H9 (cell line): ENCODE measurements at regions not wholly inside any gene's neighbourhood (a gene's known extent, or its start where the extent isn't known, plus 50 kb on each side); places are given as distances from the start of the nearest gene placed in this dataset.

ENCODE experiments used
- DNase-seq: peaks from one replicate; pipeline ENCODE4 v3.0.0-alpha.2; 2017
- H2AFZ ChIP-seq: one replicate; pipeline ENCODE4 v1.6.1; 2013; ENCODE audit warnings: mild to moderate bottlenecking, low read length, control low read depth, moderate library complexity
- H2AK5ac ChIP-seq: 2 replicates; pipeline ENCODE4 v1.6.1; 2013; ENCODE audit warnings: low read length, control low read depth, mixed read lengths; ENCODE audit not compliant: insufficient read length
- H2BK120ac ChIP-seq: one replicate; pipeline ENCODE4 v1.6.1; 2013; ENCODE audit warnings: low read depth, mild to moderate bottlenecking, low read length, control low read depth, inconsistent platforms; ENCODE audit not compliant: poor library complexity, severe bottlenecking
- H2BK12ac ChIP-seq: 2 replicates; pipeline ENCODE4 v1.6.1; 2013; ENCODE audit warnings: low read length, control low read depth, mixed read lengths, low read depth; ENCODE audit not compliant: insufficient read length
- H2BK15ac ChIP-seq: 2 replicates; pipeline ENCODE4 v1.6.1; 2013; ENCODE audit warnings: low read depth, low read length, control low read depth
- H2BK20ac ChIP-seq: one replicate; pipeline ENCODE4 v1.6.1; 2013; ENCODE audit warnings: low read depth, mild to moderate bottlenecking, low read length, control low read depth, inconsistent platforms; ENCODE audit not compliant: poor library complexity, severe bottlenecking
- H2BK5ac ChIP-seq: 2 replicates; pipeline ENCODE4 v1.6.1; 2013; ENCODE audit warnings: low read length, control low read depth, mixed read lengths; ENCODE audit not compliant: insufficient read length
- H3K14ac ChIP-seq: 2 replicates; pipeline ENCODE4 v1.6.1; 2013; ENCODE audit warnings: low read length, control low read depth; ENCODE audit not compliant: insufficient read depth
- H3K18ac ChIP-seq: 2 replicates; pipeline ENCODE4 v1.6.1; 2013; ENCODE audit warnings: low read depth, mild to moderate bottlenecking, mixed read lengths, low read length, control low read depth; ENCODE audit not compliant: insufficient read length
- H3K23ac ChIP-seq: 2 replicates; pipeline ENCODE4 v1.6.1; 2013; ENCODE audit warnings: low read length, control low read depth, mixed read lengths, low read depth; ENCODE audit not compliant: insufficient read length
- H3K23me2 ChIP-seq: 2 replicates; pipeline ENCODE4 v1.6.1; 2013; ENCODE audit warnings: low read depth, mild to moderate bottlenecking, mixed read lengths, low read length, control low read depth; ENCODE audit not compliant: insufficient read length, poor library complexity, severe bottlenecking
- H3K27ac ChIP-seq: 2 replicates; pipeline ENCODE4 v1.5.1; 2013; ENCODE audit warnings: low read length, control low read depth, mixed read lengths, low read depth; ENCODE audit not compliant: insufficient read length
- H3K27me3 ChIP-seq: 2 replicates; pipeline ENCODE4 v1.6.1; 2013; ENCODE audit warnings: low read length, control low read depth, inconsistent platforms; ENCODE audit not compliant: insufficient read depth
- H3K4ac ChIP-seq: 2 replicates; pipeline ENCODE4 v1.6.1; 2013; ENCODE audit warnings: low read depth, mild to moderate bottlenecking, control low read depth, inconsistent platforms, low read length, moderate library complexity
- H3K4me1 ChIP-seq: 2 replicates; pipeline ENCODE4 v1.6.1; 2013; ENCODE audit warnings: low read length, control low read depth, inconsistent platforms; ENCODE audit not compliant: insufficient read depth
- H3K4me2 ChIP-seq: 2 replicates; pipeline ENCODE4 v1.6.1; 2013; ENCODE audit warnings: low read length, control low read depth, mixed read lengths; ENCODE audit not compliant: insufficient read length, insufficient read depth
- H3K56ac ChIP-seq: 2 replicates; pipeline ENCODE4 v1.6.1; 2013; ENCODE audit warnings: low read depth, mild to moderate bottlenecking, mixed read lengths, low read length, control low read depth; ENCODE audit not compliant: insufficient read length
- H3K79me1 ChIP-seq: 2 replicates; pipeline ENCODE4 v1.6.1; 2013; ENCODE audit warnings: low read depth, mild to moderate bottlenecking, moderate library complexity, low read length, control low read depth, inconsistent platforms; ENCODE audit not compliant: insufficient read depth, poor library complexity, severe bottlenecking
- H3K79me2 ChIP-seq: 2 replicates; pipeline ENCODE4 v1.6.1; 2013; ENCODE audit warnings: low read length, control low read depth, inconsistent platforms; ENCODE audit not compliant: insufficient read depth
- H3K9ac ChIP-seq: 2 replicates; pipeline ENCODE4 v1.6.1; 2013; ENCODE audit warnings: low read length, control low read depth, mixed read lengths; ENCODE audit not compliant: insufficient read length; ENCODE audit errors: extremely low read depth
- H3K9me3 ChIP-seq: one replicate; pipeline ENCODE4 v1.6.1; 2013; ENCODE audit warnings: low read depth, low read length, inconsistent platforms; ENCODE audit not compliant: control insufficient read depth
- H3T11ph ChIP-seq: one replicate; pipeline ENCODE4 v1.6.1; 2013; ENCODE audit warnings: mild to moderate bottlenecking, low read length, control low read depth, inconsistent platforms
- H4K20me1 ChIP-seq: one replicate; pipeline ENCODE4 v1.6.1; 2013; ENCODE audit not compliant: control insufficient read depth, insufficient read length, insufficient read depth
- H4K5ac ChIP-seq: 2 replicates; pipeline ENCODE4 v1.6.1; 2013; ENCODE audit warnings: low read depth, mild to moderate bottlenecking, mixed read lengths, low read length, control low read depth; ENCODE audit not compliant: insufficient read length
- H4K8ac ChIP-seq: replicated peaks from 2 replicates; pipeline ENCODE4 v1.6.1; 2013; ENCODE audit warnings: low read length, control low read depth, mixed read lengths, low read depth; ENCODE audit not compliant: insufficient read length
- H4K91ac ChIP-seq: 2 replicates; pipeline ENCODE4 v1.6.1; 2013; ENCODE audit warnings: low read depth, mild to moderate bottlenecking, moderate library complexity, mixed read lengths, low read length, control low read depth; ENCODE audit not compliant: insufficient read length
- H3K27ac Mint-ChIP-seq, 3 experiments: 2 replicates in 2 of 3; 3 replicates in 1 of 3; pipeline ENCODE4 v1.8.0; 2020 to 2021; ENCODE audit warnings: mixed read lengths in 3 of 3, mild to moderate bottlenecking in 1 of 3, moderate library complexity in 1 of 3
- H3K27me3 Mint-ChIP-seq: 2 replicates; pipeline ENCODE4 v1.8.0; 2021; ENCODE audit warnings: low read depth, mild to moderate bottlenecking, moderate library complexity, mixed read lengths
- H3K36me3 Mint-ChIP-seq, 3 experiments: 2 replicates in 2 of 3; 3 replicates in 1 of 3; pipeline ENCODE4 v1.8.0; 2020 to 2021; ENCODE audit warnings: low read depth in 3 of 3, mixed read lengths in 3 of 3; ENCODE audit not compliant: insufficient read depth in 1 of 3
- H3K4me1 Mint-ChIP-seq, 2 experiments: 2 replicates each; pipeline ENCODE4 v1.8.0; 2020; ENCODE audit warnings: mixed read lengths in 2 of 2
- H3K4me3 Mint-ChIP-seq, 2 experiments: 2 replicates in 1 of 2; 3 replicates in 1 of 2; pipeline ENCODE4 v1.8.0; 2020 to 2021; ENCODE audit warnings: mild to moderate bottlenecking in 2 of 2, mixed read lengths in 2 of 2, moderate library complexity in 1 of 2
- H3K9me3 Mint-ChIP-seq, 2 experiments: 2 replicates in 1 of 2; 3 replicates in 1 of 2; pipeline ENCODE4 v1.8.0; 2020; ENCODE audit warnings: mild to moderate bottlenecking in 2 of 2, mixed read lengths in 2 of 2, moderate library complexity in 1 of 2
- WGBS: extraction: QIAGEN DNeasy Blood & Tissue Kit; methylation state at CpG from one replicate; pipeline ENCODE4 v1.1.7; 2013; ENCODE audit warnings: missing lambda C conversion rate, low lambda C conversion rate, mixed read lengths; ENCODE audit not compliant: insufficient read length; ENCODE audit errors: extremely low coverage; 5-methylcytosine and 5-hydroxymethylcytosine counted together
- TF ChIP-seq, protein P1 (sequence below): fragments of 200-600 bp; sonication (generic); conservative IDR thresholded peaks from 3 replicates; pipeline ENCODE4 v1.8.0; 2021; ENCODE audit warnings: antibody characterized with exemption, mild to moderate bottlenecking

DNA sequence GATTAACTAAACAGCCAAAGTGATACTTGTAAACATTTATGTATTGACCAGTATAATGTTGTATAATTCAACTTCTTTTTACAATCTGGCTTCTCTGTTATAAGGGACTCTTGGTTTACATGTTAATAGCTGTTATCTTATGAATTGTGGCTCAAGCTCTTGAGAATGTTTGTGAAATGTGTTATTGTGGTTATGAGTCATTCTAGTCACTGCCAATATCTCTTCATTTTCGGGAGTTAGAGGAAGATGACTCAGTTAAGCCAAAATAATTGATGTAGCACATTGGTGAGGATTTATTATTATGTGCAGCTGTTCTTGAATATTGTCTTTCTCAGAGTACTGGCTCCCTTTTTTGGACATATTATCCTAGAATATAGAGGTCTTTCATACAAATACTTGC lies 655.2 kb upstream of the RIOK2 start:
- no peak overlapping the region for H3K4me2 ChIP-seq
- H3K9me3 ChIP-seq, result no peaks in the 10 kb centered on the region
- TF ChIP-seq, protein P1, sequence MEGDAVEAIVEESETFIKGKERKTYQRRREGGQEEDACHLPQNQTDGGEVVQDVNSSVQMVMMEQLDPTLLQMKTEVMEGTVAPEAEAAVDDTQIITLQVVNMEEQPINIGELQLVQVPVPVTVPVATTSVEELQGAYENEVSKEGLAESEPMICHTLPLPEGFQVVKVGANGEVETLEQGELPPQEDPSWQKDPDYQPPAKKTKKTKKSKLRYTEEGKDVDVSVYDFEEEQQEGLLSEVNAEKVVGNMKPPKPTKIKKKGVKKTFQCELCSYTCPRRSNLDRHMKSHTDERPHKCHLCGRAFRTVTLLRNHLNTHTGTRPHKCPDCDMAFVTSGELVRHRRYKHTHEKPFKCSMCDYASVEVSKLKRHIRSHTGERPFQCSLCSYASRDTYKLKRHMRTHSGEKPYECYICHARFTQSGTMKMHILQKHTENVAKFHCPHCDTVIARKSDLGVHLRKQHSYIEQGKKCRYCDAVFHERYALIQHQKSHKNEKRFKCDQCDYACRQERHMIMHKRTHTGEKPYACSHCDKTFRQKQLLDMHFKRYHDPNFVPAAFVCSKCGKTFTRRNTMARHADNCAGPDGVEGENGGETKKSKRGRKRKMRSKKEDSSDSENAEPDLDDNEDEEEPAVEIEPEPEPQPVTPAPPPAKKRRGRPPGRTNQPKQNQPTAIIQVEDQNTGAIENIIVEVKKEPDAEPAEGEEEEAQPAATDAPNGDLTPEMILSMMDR, result no peak
- no peak overlapping the region for H2BK20ac ChIP-seq
- H3K4ac ChIP-seq, result no peak overlapping the region
- H4K5ac ChIP-seq, result no peak overlapping the region
- H3K18ac ChIP-seq, result no peak overlapping the region
- no peak overlapping the region for H2BK12ac ChIP-seq
- H4K91ac ChIP-seq, result no peak overlapping the region
- H3K79me1 ChIP-seq, result no peaks in the 10 kb centered on the region
- H3K23ac ChIP-seq, result no peak overlapping the region
- no peaks in the 10 kb centered on the region for H3K79me2 ChIP-seq
- H4K8ac ChIP-seq, result no peak overlapping the region
- H3K9ac ChIP-seq, result no peak overlapping the region
- H3K27me3 Mint-ChIP-seq, result no peaks in the 10 kb centered on the region
- no peaks in the 10 kb centered on the region for H3K23me2 ChIP-seq
- no peaks in the 10 kb centered on the region for H3K27me3 ChIP-seq
- 0 out of 4 replicates have a peak, but pooled peaks cover 0 to 2% of the 10 kb centered on the region in 2 experiments for H3K4me1 Mint-ChIP-seq
- no CpG with 5 or more reads among the region's 1 CpG for WGBS
- no peak overlapping the region for H2BK5ac ChIP-seq
- no peak overlapping the region for H3K14ac ChIP-seq
- H3K27ac Mint-ChIP-seq, result no peak overlapping the region
- H3K9me3 Mint-ChIP-seq, result no peaks in the 10 kb centered on the region
- no peak overlapping the region for H2BK15ac ChIP-seq
- no peak for DNase-seq
- no peak overlapping the region for H3K27ac ChIP-seq
- no peak overlapping the region for H2AK5ac ChIP-seq
- no peaks in the 10 kb centered on the region for H3K36me3 Mint-ChIP-seq
- H2AFZ ChIP-seq, result no peak overlapping the region
- H3T11ph ChIP-seq, result no peak overlapping the region
- no peaks in the 10 kb centered on the region for H3K4me1 ChIP-seq
- H4K20me1 ChIP-seq, result no peaks in the 10 kb centered on the region
- no peak overlapping the region for H3K4me3 Mint-ChIP-seq
- H3K56ac ChIP-seq, result no peak overlapping the region
- no peak overlapping the region for H2BK120ac ChIP-seq
